Endothelial cell of umbilical vein (primary cell): ENCODE measurements at regions not wholly inside any gene's neighbourhood (a gene's known extent, or its start where the extent isn't known, plus 50 kb on each side); places are given as distances from the start of the nearest gene placed in this dataset.

Experiments
- BruUV-seq: library from RNA; stranded (reverse); fragments of 400-500 nt; replicated peaks from 2 replicates; lab custom pipeline; 2021; lab: Mats Ljungman, UMichigan
- CTCF ChIA-PET: fragments of 300-600, 350-600 bp; sonication (Branson Sonifier 250); formaldehyde crosslinking; loops from one replicate; lab custom pipeline; 2021; ENCODE audit warnings: antibody characterized with exemption, inconsistent platforms; lab: Charles Lee
- POLR2A ChIA-PET: fragments of 300-600, 350-600 bp; sonication (Branson Sonifier 250); formaldehyde crosslinking; loops from one replicate; lab custom pipeline; 2021; ENCODE audit warnings: antibody characterized with exemption, inconsistent platforms; lab: Charles Lee
- DNase-seq: peaks from one replicate; pipeline ENCODE4 v3.0.0-alpha.2; 2011; ENCODE audit warnings: low read depth, low spot score
- FAIRE-seq: peaks from 2 replicates; lab custom pipeline; 2011; peaks lifted over from hg19 to GRCh38; lab: Jason Lieb, UNC
- H2AFZ ChIP-seq: 2 replicates; pipeline ENCODE4 v1.6.0; 2012; ENCODE audit warnings: low read depth, low read length, control low read depth, inconsistent platforms
- H3K27ac ChIP-seq: 2 replicates; pipeline ENCODE4 v1.5.1; 2011; ENCODE audit warnings: low read depth, mild to moderate bottlenecking, control low read depth, low read length, moderate library complexity; ENCODE audit not compliant: insufficient read depth
- H3K27me3 ChIP-seq, 2 experiments: 2 replicates each; pipeline versions ENCODE4 v1.6.0 to v1.6.1; 2011; ENCODE audit warnings: low read length in 2 of 2, mixed read lengths in 1 of 2; ENCODE audit not compliant: control insufficient read depth in 2 of 2, insufficient read depth in 2 of 2
- H3K36me3 ChIP-seq, 2 experiments: 2 replicates in 1 of 2; 3 replicates in 1 of 2; pipeline ENCODE4 v1.5.1; 2011; ENCODE audit warnings: low read length in 2 of 2, mild to moderate bottlenecking in 1 of 2, moderate library complexity in 1 of 2; ENCODE audit not compliant: control insufficient read depth in 2 of 2, insufficient read depth in 2 of 2; ENCODE audit errors: extremely low read depth in 1 of 2
- H3K4me1 ChIP-seq: 3 replicates; pipeline ENCODE4 v1.5.1; 2011; ENCODE audit warnings: mild to moderate bottlenecking, low read length; ENCODE audit not compliant: control insufficient read depth, insufficient read depth; ENCODE audit errors: extremely low read depth
- H3K4me2 ChIP-seq: 2 replicates; pipeline ENCODE4 v1.6.1; 2011; ENCODE audit warnings: low read length, control low read depth, mixed read lengths; ENCODE audit not compliant: insufficient read depth
- H3K4me3 ChIP-seq, 3 experiments: fragments of 200-600 bp in 1 of 3; sonication (generic), shearing (Covaris generic) in 1 of 3; replicated peaks in 1 of 3; 2 replicates each; pipeline ENCODE4 v1.5.1; 2011 to 2016; ENCODE audit warnings: control low read depth in 3 of 3, low read length in 3 of 3, mild to moderate bottlenecking in 2 of 3, inconsistent platforms in 1 of 3, low read depth in 1 of 3, moderate library complexity in 1 of 3; ENCODE audit not compliant: insufficient read depth in 1 of 3
- H3K79me2 ChIP-seq: 2 replicates; pipeline ENCODE4 v1.6.0; 2012; ENCODE audit warnings: low read length, inconsistent platforms; ENCODE audit not compliant: control insufficient read depth, insufficient read depth
- H3K9ac ChIP-seq: replicated peaks from 2 replicates; pipeline ENCODE3; 2011; ENCODE audit warnings: low read length, control low read depth; ENCODE audit not compliant: insufficient read depth; ENCODE audit errors: extremely low read depth
- H3K9me1 ChIP-seq: replicated peaks from 3 replicates; pipeline ENCODE4 v1.6.0; 2011; ENCODE audit warnings: mild to moderate bottlenecking, low read length; ENCODE audit not compliant: control insufficient read depth, insufficient read depth; ENCODE audit errors: extremely low read depth
- H3K9me3 ChIP-seq: replicated peaks from 2 replicates; pipeline ENCODE4 v1.5.1; 2012; ENCODE audit warnings: low read length, inconsistent platforms; ENCODE audit not compliant: control insufficient read depth, insufficient read depth
- H4K20me1 ChIP-seq: replicated peaks from 2 replicates; pipeline ENCODE3; 2011; ENCODE audit warnings: mild to moderate bottlenecking, low read length; ENCODE audit not compliant: control insufficient read depth, insufficient read depth; ENCODE audit errors: extremely low read depth
- EZH2 ChIP-seq: IDR thresholded peaks from 2 replicates; pipeline ENCODE4 v1.6.1; 2012; ENCODE audit warnings: borderline replicate concordance, low read depth, mild to moderate bottlenecking, moderate library complexity, low read length, inconsistent platforms; ENCODE audit not compliant: severe bottlenecking
- FOS ChIP-seq: IDR thresholded peaks from 2 replicates; pipeline ENCODE4 v1.6.1; 2011; ENCODE audit warnings: mild to moderate bottlenecking, low read length, moderate library complexity, borderline replicate concordance; ENCODE audit not compliant: insufficient read depth
- GATA2 ChIP-seq: IDR thresholded peaks from 2 replicates; pipeline ENCODE4 v1.7.0; 2011; ENCODE audit warnings: low read depth, mild to moderate bottlenecking, moderate library complexity, mixed read lengths, low read length; ENCODE audit not compliant: insufficient read length, insufficient read depth
- JUN ChIP-seq: IDR thresholded peaks from 2 replicates; pipeline ENCODE4 v1.6.1; 2011; ENCODE audit warnings: borderline replicate concordance, low read depth; ENCODE audit not compliant: insufficient read length, insufficient read depth
- MYC ChIP-seq: IDR thresholded peaks from one replicate; pipeline ENCODE4 v1.6.1; 2011; ENCODE audit warnings: mild to moderate bottlenecking, low read depth, low read length
- POLR2A ChIP-seq: IDR thresholded peaks from 2 replicates; pipeline ENCODE4 v1.6.1; 2012; ENCODE audit warnings: low read depth, mild to moderate bottlenecking, control low read depth, low read length
- POLR2AphosphoS5 ChIP-seq: IDR thresholded peaks from 2 replicates; pipeline ENCODE4 v1.6.1; 2012; ENCODE audit warnings: low read depth, mild to moderate bottlenecking, control low read depth, low read length, moderate library complexity; ENCODE audit not compliant: insufficient read depth
- dilution Hi-C: fragments of 300-500 bp; cut with MboI; formaldehyde crosslinking; loops from one replicate; pipeline ENCODE4 v1.15.0; 2019; ENCODE audit warnings: low sequenced_read_pairs; ENCODE audit not compliant: extremely low pct_ligation_motif_present
- intact Hi-C: fragments of 100-400 bp; cut with micrococcal nuclease; formaldehyde crosslinking; loops from one replicate; pipeline ENCODE4 v1.10.0; 2022
- TF ChIP-seq, protein P1 (sequence below): IDR thresholded peaks from 2 replicates; pipeline ENCODE4 v1.6.1; 2011; ENCODE audit not compliant: insufficient read depth, insufficient read length
- TF ChIP-seq, protein P2 (sequence below), 2 donors: IDR thresholded peaks; 1 replicate in 1 of 2; 2 replicates in 1 of 2; pipeline ENCODE4 v1.5.1; 2011; ENCODE audit warnings: low read length in 2 of 2, mild to moderate bottlenecking in 2 of 2, moderate library complexity in 2 of 2, control low read depth in 1 of 2, inconsistent platforms in 1 of 2, low read depth in 1 of 2; ENCODE audit not compliant: insufficient read depth in 1 of 2; ENCODE audit errors: extremely low read depth in 1 of 2

DNA sequence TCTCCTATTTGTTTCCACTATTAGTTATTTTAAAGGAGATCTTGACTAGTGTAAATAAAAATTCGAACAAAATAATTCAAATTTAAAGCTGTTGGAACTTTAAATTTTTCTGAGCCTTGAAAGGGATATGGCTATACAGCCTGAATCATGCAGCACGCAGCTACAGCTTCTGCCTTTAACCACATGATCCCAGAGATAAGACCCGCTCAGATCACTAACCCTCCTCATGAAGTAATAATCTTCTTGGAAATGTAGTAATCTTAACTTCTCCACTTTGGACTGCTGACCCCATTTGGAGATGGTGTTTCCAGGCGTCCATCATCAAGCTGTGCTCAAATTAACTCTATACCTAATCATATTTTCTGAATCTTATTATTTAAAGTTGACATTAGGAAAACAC lies 336.6 kb downstream of the DSC3 start:
- H3K27me3 ChIP-seq: no peaks in the 10 kb centered on the region
- ChIA-PET CTCF (no interaction called here), POLR2A (no interaction called here)
- no peak overlapping the region for H3K27ac ChIP-seq
- H4K20me1 ChIP-seq: no peaks in the 10 kb centered on the region
- H3K79me2 ChIP-seq: no peaks in the 10 kb centered on the region
- no TSS peak for BruUV-seq
- H2AFZ ChIP-seq: no peak overlapping the region
- TF ChIP-seq POLR2A: no peak
- no peak for TF ChIP-seq JUN
- TF ChIP-seq MYC: no peak
- TF ChIP-seq, protein P1, sequence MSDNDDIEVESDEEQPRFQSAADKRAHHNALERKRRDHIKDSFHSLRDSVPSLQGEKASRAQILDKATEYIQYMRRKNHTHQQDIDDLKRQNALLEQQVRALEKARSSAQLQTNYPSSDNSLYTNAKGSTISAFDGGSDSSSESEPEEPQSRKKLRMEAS: no peak
- TF ChIP-seq, protein P2, sequence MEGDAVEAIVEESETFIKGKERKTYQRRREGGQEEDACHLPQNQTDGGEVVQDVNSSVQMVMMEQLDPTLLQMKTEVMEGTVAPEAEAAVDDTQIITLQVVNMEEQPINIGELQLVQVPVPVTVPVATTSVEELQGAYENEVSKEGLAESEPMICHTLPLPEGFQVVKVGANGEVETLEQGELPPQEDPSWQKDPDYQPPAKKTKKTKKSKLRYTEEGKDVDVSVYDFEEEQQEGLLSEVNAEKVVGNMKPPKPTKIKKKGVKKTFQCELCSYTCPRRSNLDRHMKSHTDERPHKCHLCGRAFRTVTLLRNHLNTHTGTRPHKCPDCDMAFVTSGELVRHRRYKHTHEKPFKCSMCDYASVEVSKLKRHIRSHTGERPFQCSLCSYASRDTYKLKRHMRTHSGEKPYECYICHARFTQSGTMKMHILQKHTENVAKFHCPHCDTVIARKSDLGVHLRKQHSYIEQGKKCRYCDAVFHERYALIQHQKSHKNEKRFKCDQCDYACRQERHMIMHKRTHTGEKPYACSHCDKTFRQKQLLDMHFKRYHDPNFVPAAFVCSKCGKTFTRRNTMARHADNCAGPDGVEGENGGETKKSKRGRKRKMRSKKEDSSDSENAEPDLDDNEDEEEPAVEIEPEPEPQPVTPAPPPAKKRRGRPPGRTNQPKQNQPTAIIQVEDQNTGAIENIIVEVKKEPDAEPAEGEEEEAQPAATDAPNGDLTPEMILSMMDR (IDR thresholded peaks at IDR 0.05; ENCODE audit: extremely low read depth in 1 of 2, insufficient read depth in 1 of 2, low read depth in 1 of 2, low read length in 2 of 2): no peak
- H3K4me1 ChIP-seq: no peaks in the 10 kb centered on the region
- H3K9ac ChIP-seq: no peak overlapping the region
- H3K36me3 ChIP-seq: no peaks in the 10 kb centered on the region
- no peak overlapping the region for H3K4me3 ChIP-seq
- H3K9me1 ChIP-seq: no peaks in the 10 kb centered on the region
- peaks cover 2% of the 10 kb centered on the region for H3K9me3 ChIP-seq
- intact Hi-C loops (no loop called here), dilution Hi-C loops (no loop called here)
- no peak for FAIRE-seq
- DNase-seq: no peak
- H3K4me2 ChIP-seq: no peak overlapping the region

DNA sequence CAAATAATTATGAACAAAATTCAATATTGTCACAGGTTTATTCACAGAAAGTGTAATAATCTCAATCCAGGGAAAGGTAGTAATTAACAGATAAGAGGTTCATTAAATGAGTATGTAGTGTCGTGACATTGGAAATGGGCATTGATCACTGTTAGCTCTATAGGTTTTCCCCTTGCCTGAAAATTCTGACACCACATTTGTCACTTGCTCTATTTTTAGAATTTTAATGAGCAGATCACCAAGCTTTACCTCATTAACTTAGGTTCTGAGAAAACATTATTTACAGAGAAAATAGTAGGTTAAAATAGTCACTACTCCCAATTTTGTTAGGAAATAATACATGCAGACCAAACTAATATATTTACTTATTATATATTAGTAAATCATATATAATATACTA lies 344.0 kb downstream of the DSC3 start:
- BruUV-seq: no TSS peak
- no peaks in the 10 kb centered on the region for H3K9me1 ChIP-seq
- H3K79me2 ChIP-seq: no peaks in the 10 kb centered on the region
- no peaks in the 10 kb centered on the region for H3K27me3 ChIP-seq
- H4K20me1 ChIP-seq: no peaks in the 10 kb centered on the region
- FAIRE-seq (no peak), DNase-seq (no peak)
- POLR2A ChIA-PET: no interaction called here
- H3K27ac ChIP-seq: no peak overlapping the region
- TF ChIP-seq FOS: no peak
- TF ChIP-seq GATA2: no peak
- TF ChIP-seq JUN: no peak
- no peak for TF ChIP-seq MYC
- no peak for TF ChIP-seq POLR2AphosphoS5
- no peak for TF ChIP-seq POLR2A
- TF ChIP-seq, protein P2 (IDR thresholded peaks at IDR 0.05; ENCODE audit: extremely low read depth in 1 of 2, insufficient read depth in 1 of 2, low read depth in 1 of 2, low read length in 2 of 2): no peak
- TF ChIP-seq EZH2: no peak
- TF ChIP-seq, protein P1: no peak
- peaks cover 9% of the 10 kb centered on the region for H3K9me3 ChIP-seq
- H3K9ac ChIP-seq: no peak overlapping the region
- CTCF ChIA-PET: no interaction called here
- no peak overlapping the region for H3K4me2 ChIP-seq
- dilution Hi-C loops (no loop called here), intact Hi-C loops (no loop called here)
- no peak overlapping the region for H2AFZ ChIP-seq
- no peak overlapping the region for H3K4me3 ChIP-seq
- no peaks in the 10 kb centered on the region for H3K36me3 ChIP-seq
- no peaks in the 10 kb centered on the region for H3K4me1 ChIP-seq
